HG03095 (cell line): ENCODE measurements at regions not wholly inside any gene's neighbourhood (a gene's known extent, or its start where the extent isn't known, plus 50 kb on each side); places are given as distances from the start of the nearest gene placed in this dataset.
A peak's percentile ranks its signal among the peaks of the same experiment; 100 is the strongest.

Source experiments
- ATAC-seq: cut with Tn5 transposase; IDR thresholded peaks from one replicate; pipeline ENCODE4 v1.9.1; 2021; ENCODE audit warnings: moderate library complexity; ENCODE audit not compliant: unreplicated experiment

GRCh38 chr7:116083796-116084195, 53.2 kb upstream of the TFEC start:
- ATAC-seq: no peak

GRCh38 chr7:116086547-116087045, 56.0 kb upstream of the TFEC start:
- no peak for ATAC-seq

- ATAC-seq: no peak
Measured at GRCh38 chr7:116087291-116087690, 56.7 kb upstream of the TFEC start.

DNA sequence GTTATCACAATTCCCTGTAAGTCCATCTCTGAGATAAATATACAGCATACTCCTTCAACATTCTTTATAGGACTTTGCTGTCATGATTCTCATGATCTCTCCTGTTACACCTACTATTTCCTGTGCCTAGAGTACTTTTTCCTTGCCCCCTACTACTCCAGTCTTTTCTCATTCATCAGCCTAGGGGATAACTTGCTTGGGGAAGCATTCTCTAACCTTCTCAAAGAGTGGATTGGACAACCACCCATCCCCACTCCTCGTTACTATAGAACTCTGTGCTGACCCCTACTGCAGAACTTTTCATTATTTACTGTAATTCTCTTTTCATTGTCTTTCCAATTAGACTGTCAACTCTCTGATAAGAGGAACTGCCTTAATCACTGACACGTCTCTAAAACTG, 57.4 kb upstream of the TFEC start:
- ATAC-seq: no peak

DNA sequence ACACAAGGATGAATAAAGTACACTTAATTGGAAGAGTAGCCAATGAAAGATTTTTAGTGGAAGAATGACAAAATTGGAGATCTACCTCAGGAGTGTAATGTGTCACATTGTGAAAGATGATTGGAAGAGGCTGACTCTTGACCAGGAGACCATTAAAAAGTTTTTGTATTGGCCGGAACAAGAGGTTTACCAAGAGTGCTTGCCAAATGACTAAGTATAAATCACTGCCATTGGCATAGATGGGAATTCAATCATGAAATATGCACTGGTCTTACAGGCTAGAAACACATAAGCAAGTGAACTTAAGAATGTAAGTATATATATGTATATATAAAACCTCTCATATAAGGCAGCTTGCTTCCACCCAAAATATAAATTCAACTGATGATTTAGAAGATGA, 58.7 kb upstream of the TFEC start:
- ATAC-seq: no peak

DNA sequence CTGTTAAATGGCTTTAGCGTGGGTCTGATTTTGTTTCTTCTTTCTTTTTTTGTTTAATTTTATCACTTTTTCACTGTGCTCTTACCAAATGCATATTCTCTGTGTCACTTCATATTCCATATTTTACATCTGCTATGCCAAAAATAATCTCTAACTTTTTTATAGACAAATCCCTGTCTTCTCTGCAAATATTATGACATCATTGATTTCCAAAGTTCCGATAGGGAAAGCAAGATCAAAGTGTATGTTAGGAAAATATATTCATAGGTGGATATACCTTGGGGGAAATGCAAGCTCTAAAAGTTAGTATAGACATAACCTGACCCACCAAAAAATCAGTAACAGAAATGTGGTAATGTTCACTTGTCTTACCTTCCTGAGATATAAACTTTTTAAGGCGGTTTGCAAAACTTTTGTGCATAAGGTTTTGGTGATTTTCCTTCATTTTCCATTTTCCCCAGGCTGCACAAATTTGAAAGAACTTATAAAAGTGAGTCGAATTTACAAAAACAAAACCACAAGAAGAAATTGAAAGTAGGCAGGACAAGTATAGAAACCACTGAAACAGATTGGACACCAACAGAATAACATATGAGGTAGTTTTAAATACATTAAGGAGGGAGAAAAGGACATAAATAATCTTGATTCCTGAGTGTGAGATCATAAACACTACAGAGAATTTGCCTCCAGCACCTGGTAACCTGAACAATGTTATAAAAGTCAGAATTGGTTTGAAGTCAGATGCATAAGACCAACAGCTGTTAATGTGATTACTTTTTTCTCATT, 63.1 kb upstream of the TFEC start:
- ATAC-seq: no peak

GRCh38 chr7:116095396-116095795, 64.8 kb upstream of the TFEC start:
- no peak for ATAC-seq

DNA sequence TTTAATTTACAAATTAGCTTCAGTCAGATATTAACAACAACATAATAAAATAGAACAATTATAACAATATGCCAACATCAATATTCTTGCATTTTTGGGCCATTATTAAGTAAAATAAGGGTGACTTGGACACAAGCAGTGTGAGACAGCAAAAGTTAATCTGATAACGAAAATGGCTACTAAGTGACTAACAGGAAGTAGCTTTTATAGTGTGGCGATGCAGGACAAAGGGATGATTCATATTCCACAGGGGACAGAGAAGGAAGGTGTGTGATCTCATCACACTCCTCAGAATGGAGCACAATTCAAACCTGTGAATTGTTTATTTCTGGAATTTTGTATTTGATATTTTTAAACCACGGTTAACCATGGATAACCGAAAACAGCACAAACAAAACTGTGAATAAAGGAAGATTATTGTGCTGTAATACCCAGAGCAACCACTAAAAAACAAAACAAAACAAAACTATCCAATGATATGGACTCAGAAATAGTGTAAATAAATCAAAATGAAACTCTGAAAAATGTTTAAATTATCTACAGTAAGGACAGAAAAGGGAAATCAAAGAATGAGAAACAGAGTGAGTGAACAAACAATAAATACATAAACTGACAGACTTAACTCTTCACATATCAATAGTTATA, 66.9 kb upstream of the TFEC start:
- no peak for ATAC-seq

GRCh38 chr7:116098175-116098574, 67.6 kb upstream of the TFEC start:
- ATAC-seq: no peak

GRCh38 chr7:116100626-116101025, 70.1 kb upstream of the TFEC start:
- no peak for ATAC-seq

GRCh38 chr7:116101704-116102103, 71.1 kb upstream of the TFEC start:
- no peak for ATAC-seq

DNA sequence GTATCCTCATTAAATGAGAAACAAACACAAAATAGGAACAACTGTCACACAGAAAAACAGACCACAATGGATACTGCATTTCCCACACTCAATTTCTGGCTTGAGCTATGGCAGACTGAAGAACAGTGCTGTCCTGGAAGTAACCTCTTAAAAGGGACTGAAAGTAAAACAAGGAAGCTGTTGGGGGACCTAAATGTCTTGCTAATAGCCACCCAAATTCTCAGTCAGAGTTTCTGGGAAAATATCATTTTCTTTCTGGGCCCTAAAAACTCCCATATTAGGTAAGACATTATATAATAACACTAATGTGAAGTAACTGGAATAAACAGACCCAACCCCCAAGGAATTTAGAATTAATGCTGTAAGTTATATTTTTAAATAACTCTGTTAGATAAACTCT, 80.9 kb upstream of the TFEC start:
- no peak for ATAC-seq

DNA sequence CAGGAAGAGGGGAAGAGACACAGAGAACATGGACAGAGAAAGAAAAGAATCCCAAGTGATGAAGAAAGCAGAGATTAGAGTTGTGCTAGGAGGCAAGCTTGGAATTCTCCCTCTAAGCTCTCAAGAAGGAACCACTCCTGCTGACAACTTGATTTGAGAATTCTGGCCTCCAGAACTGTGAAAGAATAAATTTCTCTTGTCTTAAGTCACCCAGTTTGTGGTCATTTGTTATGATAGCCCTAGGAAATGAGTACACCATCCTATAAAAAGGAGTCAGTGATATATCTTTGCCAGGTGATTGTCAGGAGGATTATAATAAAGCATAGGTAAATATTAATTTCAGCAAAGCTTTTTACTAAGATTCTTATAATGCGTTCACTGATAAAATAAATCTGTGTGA, 82.7 kb upstream of the TFEC start:
- ATAC-seq: no peak

GRCh38 chr7:116120839-116121238, 89.5 kb upstream of the TES start:
- no peak for ATAC-seq

DNA sequence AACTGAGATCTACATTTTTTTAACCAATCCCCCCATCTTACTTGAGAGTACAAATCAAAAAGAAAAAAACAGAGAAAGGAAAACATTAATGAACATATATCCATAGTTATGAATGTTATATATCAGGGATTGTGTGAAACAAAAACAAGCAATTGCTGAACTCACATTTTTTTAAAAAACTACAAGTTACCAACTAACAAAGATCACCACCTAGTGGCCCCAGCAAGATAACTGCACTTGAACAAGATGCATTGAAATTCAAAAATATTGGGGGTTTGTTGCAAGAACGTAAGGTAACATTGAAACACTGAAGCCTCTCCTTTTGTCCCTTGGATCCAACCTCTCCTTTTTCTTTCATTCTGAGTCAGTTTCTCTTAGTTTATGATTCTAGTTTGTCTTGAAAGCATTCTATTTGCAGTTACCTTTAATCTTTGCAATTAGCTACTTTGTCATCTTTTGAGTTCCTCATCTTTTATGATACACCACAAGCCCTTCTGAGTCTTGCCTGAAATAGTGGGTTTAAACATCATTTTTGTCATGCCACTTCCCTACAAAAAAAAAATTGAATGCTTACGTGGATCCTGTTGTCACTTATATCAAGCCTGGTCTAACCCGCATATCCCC, 87.3 kb upstream of the TES start:
- ATAC-seq: no peak

GRCh38 chr7:116128139-116128538, 82.2 kb upstream of the TES start:
- ATAC-seq: no peak

GRCh38 chr7:116135306-116135705, 75.0 kb upstream of the TES start:
- ATAC-seq: no peak

DNA sequence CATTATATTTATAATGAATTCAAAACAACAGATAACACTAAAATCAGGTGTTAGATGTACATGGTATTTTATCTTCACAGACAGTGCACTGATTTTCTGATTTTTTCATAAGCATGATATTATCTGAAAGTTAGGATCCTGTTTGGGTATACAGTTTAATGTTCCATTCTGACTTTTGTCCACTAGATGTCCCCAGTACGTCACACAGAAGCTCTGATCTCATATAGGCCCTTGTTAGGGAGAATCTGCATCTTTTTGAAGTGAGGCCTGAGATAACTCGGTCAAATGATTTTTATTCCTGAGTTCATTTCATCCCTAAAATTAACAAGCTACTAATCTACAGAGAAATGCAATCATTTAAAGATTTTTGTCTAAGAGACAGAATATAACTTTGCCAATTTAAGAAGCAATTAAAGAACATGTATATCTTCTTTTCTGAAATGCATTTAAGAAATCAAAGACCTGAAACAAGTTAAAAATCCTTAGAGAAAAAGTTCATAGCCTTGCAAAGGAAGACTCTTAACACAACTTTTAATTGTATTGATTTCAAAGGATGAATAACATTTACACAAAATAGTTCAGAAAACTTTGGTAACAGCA, 72.0 kb upstream of the TES start:
- peak; percentile 96 for ATAC-seq

- ATAC-seq: no peak
Measured at GRCh38 chr7:116139007-116139406, 71.3 kb upstream of the TES start.

GRCh38 chr7:116139807-116140206, 70.5 kb upstream of the TES start:
- no peak for ATAC-seq

GRCh38 chr7:116142374-116142773, 68.0 kb upstream of the TES start:
- no peak for ATAC-seq

DNA sequence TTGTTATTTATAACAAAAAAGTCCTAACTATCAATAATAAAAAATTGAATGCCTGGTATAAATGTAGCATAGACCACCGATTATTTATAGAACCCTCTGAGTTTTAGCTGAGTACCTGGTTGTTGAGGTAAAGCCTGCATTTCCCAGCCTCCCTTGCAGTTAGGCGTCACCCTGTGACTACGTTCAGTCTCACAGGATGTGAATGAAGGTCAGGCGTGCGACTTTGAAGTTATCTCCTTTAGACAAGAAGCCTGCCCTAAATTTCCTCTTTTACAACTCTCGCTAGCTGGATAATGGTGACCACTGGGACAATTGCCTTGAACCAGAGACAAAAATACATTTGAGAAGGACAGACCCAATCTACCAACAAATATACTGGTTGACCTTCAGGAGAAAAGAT, 67.5 kb upstream of the TES start:
- no peak for ATAC-seq
